A673 (cell line): ENCODE measurements at regions not wholly inside any gene's neighbourhood (a gene's known extent, or its start where the extent isn't known, plus 50 kb on each side); places are given as distances from the start of the nearest gene placed in this dataset.

Source experiments
- CTCF ChIP-seq: fragments of 300-800, 200-600 bp; sonication (generic); conservative IDR thresholded peaks from 2 replicates; pipeline ENCODE4 v1.5.1; 2017; ENCODE audit warnings: low read depth, mild to moderate bottlenecking, antibody characterized with exemption, low read length, moderate library complexity, mixed read lengths
- EZH2 ChIP-seq: fragments of 200-600 bp; sonication (generic); IDR thresholded peaks from 2 replicates; pipeline ENCODE4 v1.6.1; 2017; ENCODE audit warnings: borderline replicate concordance, low read depth, mild to moderate bottlenecking, mixed read lengths, antibody characterized with exemption, low read length; ENCODE audit not compliant: poor library complexity, severe bottlenecking

- no peak for TF ChIP-seq EZH2
- TF ChIP-seq CTCF = no peak
Measured at GRCh38 chr21:41653243-41653953, 113.5 kb downstream of the RIPK4 start.
